ENCODE measurements at regions not wholly inside any gene's neighbourhood (a gene's known extent, or its start where the extent isn't known, plus 50 kb on each side); places are given as distances from the start of the nearest gene placed in this dataset.

DNA sequence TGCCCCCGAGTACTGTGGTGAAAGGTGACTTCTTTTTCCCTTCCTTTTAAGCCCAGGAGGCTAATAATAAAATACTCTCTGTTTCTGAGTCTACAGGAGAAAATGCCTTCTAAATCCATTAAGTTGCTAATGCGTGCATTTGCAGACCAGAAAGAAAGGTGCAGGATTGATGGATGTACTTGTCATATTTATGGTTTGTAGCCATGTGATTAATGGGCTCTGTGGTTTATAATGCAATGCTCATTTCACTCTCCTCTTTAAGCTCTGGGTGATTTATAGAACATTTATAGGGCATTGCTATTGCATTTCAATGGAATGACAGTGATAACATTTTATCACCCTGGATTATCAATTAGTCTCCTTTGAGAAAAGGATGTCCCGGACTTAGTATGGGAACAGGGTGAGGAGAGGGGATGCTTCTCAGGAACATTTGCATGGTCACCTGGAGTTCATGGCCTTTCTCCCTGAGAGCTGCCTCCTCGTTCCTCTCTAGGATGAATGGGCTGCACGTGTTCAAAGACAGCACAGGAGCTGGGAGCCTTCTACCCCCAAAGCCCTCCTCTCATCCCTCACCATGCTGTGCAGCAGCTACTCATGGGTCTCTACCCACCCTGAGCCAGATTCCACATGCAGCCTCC, 82.8 kb upstream of the HMGXB4 start:
- Histone ChIP-seq H3K4me3 (ENCODE audit: low read length) (no peak overlapping the region), H3K27me3 (ENCODE audit: control insufficient read depth, insufficient read depth, low read length, poor library complexity, severe bottlenecking) (peaks cover 40% of the 10 kb centered on the region), H3K27ac (ENCODE audit: low read depth, low read length) (no peak overlapping the region), H3K36me3 (ENCODE audit: control insufficient read depth, insufficient read depth, low read length) (no peaks in the 10 kb centered on the region), H3K9ac (ENCODE audit: extremely low read depth, low read length, poor library complexity, severe bottlenecking) (no peak overlapping the region), H3K9me3 (ENCODE audit: control insufficient read depth, low read length) (peaks cover 12% of the 10 kb centered on the region), H3K4me1 (ENCODE audit: control insufficient read depth, insufficient read depth, low read length) (no peaks in the 10 kb centered on the region)
- H3K4me3 Mint-ChIP-seq: no peak overlapping the region
- 80 to 90% methylated on average over 1 to 5 of the region's 5 CpGs for WGBS, 2 experiments (ENCODE audit: insufficient coverage in 1 of 2, insufficient read length in 1 of 2)
- H3K27ac Mint-ChIP-seq: no peak overlapping the region
- H3K9me3 Mint-ChIP-seq: peaks cover 7% of the 10 kb centered on the region
- TF ChIP-seq, protein P1, sequence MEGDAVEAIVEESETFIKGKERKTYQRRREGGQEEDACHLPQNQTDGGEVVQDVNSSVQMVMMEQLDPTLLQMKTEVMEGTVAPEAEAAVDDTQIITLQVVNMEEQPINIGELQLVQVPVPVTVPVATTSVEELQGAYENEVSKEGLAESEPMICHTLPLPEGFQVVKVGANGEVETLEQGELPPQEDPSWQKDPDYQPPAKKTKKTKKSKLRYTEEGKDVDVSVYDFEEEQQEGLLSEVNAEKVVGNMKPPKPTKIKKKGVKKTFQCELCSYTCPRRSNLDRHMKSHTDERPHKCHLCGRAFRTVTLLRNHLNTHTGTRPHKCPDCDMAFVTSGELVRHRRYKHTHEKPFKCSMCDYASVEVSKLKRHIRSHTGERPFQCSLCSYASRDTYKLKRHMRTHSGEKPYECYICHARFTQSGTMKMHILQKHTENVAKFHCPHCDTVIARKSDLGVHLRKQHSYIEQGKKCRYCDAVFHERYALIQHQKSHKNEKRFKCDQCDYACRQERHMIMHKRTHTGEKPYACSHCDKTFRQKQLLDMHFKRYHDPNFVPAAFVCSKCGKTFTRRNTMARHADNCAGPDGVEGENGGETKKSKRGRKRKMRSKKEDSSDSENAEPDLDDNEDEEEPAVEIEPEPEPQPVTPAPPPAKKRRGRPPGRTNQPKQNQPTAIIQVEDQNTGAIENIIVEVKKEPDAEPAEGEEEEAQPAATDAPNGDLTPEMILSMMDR (conservative IDR thresholded peaks at IDR 0.05): no peak
- H3K27me3 Mint-ChIP-seq (ENCODE audit: insufficient read depth): peaks cover 41% of the 10 kb centered on the region
- H3K4me1 Mint-ChIP-seq: peaks cover 22% of the 10 kb centered on the region
- no peaks in the 10 kb centered on the region for H3K36me3 Mint-ChIP-seq (ENCODE audit: low read depth)
- no peak for DNase-seq

DNA sequence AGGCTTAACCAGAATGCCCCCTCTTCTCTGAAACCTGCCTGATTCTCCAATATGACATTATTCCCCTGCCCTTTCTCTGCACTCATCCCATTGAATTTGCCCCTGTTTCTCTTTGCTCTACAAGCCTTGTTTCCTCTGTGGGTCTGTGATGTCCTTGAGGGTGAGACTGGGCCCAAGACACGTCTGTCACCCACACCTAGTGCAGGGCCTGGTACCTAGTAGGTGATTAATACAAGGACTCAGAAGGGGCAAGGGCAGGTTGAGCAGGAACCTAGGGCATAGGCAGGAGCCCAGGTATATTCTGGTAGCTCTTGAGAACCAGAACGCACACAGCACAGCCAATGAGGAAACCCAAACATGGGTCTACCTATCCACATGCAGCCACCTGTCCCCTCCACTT, 81.9 kb upstream of the HMGXB4 start:
- Histone ChIP-seq H3K4me3 (ENCODE audit: low read length) (no peak overlapping the region), H3K4me1 (ENCODE audit: control insufficient read depth, insufficient read depth, low read length) (no peaks in the 10 kb centered on the region), H3K27ac (ENCODE audit: low read depth, low read length) (no peak overlapping the region), H3K9me3 (ENCODE audit: control insufficient read depth, low read length) (peaks cover 12% of the 10 kb centered on the region), H3K27me3 (ENCODE audit: control insufficient read depth, insufficient read depth, low read length, poor library complexity, severe bottlenecking) (peaks cover 40% of the 10 kb centered on the region), H3K36me3 (ENCODE audit: control insufficient read depth, insufficient read depth, low read length) (no peaks in the 10 kb centered on the region), H3K9ac (ENCODE audit: extremely low read depth, low read length, poor library complexity, severe bottlenecking) (no peak overlapping the region)
- no peak for DNase-seq
- no peaks in the 10 kb centered on the region for H3K36me3 Mint-ChIP-seq (ENCODE audit: low read depth)
- 89 to 100% methylated on average over 1 to 2 of the region's 2 CpGs for WGBS, 2 experiments (ENCODE audit: insufficient coverage in 1 of 2, insufficient read length in 1 of 2)
- no peak overlapping the region for H3K4me3 Mint-ChIP-seq
- H3K9me3 Mint-ChIP-seq: peaks cover 7% of the 10 kb centered on the region
- TF ChIP-seq, protein P1 (conservative IDR thresholded peaks at IDR 0.05): no peak
- peaks cover 21% of the 10 kb centered on the region for H3K4me1 Mint-ChIP-seq
- no peak overlapping the region for H3K27ac Mint-ChIP-seq
- peaks cover 38% of the 10 kb centered on the region for H3K27me3 Mint-ChIP-seq (ENCODE audit: insufficient read depth)

DNA sequence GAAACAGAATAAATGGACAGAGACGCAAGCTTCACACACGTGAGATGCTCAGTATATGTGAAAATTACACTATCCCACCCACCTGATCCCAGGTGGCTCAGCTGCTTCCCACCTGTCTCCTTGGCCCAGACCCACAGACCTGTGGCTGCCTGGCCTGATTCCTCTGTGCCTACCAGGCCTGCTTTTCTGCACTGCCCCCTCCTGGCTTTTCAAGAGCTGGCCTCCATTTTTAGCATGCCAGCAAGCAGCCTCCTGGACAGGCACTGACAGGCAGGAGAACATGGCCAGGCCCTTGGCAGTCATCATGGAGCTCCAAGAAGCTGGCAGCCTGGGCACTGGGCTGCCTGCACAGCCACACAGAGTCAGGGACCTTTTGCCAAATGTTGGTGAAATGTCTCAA, 79.5 kb upstream of the HMGXB4 start:
- Mint-ChIP-seq H3K27ac (no peak overlapping the region), H3K4me3 (no peak overlapping the region), H3K27me3 (ENCODE audit: insufficient read depth) (peaks cover 28% of the 10 kb centered on the region), H3K9me3 (peaks cover 11% of the 10 kb centered on the region), H3K36me3 (ENCODE audit: low read depth) (no peaks in the 10 kb centered on the region), H3K4me1 (peaks cover 1% of the 10 kb centered on the region)
- Histone ChIP-seq H3K27ac (ENCODE audit: low read depth, low read length) (no peak overlapping the region), H3K4me3 (ENCODE audit: low read length) (no peak overlapping the region), H3K36me3 (ENCODE audit: control insufficient read depth, insufficient read depth, low read length) (no peaks in the 10 kb centered on the region), H3K9me3 (ENCODE audit: control insufficient read depth, low read length) (peaks cover 12% of the 10 kb centered on the region), H3K4me1 (ENCODE audit: control insufficient read depth, insufficient read depth, low read length) (no peaks in the 10 kb centered on the region), H3K9ac (ENCODE audit: extremely low read depth, low read length, poor library complexity, severe bottlenecking) (no peak overlapping the region), H3K27me3 (ENCODE audit: control insufficient read depth, insufficient read depth, low read length, poor library complexity, severe bottlenecking) (peaks cover 35% of the 10 kb centered on the region)
- 89 to 90% methylated on average over 2 of the region's 2 CpGs for WGBS, 2 experiments (ENCODE audit: insufficient coverage in 1 of 2, insufficient read length in 1 of 2)
- peak; percentile 71 for DNase-seq
- TF ChIP-seq, protein P1 (conservative IDR thresholded peaks at IDR 0.05): peak; percentile 64

Data from endodermal cell (in vitro differentiated cells).